ENCODE measurements at regions not wholly inside any gene's neighbourhood (a gene's known extent, or its start where the extent isn't known, plus 50 kb on each side); places are given as distances from the start of the nearest gene placed in this dataset.

DNA sequence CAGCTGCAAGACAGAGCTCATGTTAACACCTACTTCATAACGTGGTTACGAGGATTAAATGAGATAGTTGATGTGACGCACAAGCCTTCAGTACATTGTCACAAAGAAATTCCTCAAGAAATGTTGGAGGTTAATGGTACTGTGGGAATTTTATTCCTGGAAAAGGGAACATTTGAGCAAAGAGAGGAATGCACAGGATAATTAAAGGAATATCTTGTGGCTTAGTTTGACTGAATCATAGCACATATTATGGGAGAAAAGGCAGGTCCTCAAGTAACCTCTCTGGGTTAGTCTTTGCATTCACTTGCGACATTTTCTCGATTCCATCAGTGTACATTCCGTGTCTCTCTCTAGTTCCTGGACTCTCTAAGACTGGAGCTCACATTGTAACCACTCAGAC is 300.2 kb upstream of the DUSP10 start:
- TF ChIP-seq, protein P1, sequence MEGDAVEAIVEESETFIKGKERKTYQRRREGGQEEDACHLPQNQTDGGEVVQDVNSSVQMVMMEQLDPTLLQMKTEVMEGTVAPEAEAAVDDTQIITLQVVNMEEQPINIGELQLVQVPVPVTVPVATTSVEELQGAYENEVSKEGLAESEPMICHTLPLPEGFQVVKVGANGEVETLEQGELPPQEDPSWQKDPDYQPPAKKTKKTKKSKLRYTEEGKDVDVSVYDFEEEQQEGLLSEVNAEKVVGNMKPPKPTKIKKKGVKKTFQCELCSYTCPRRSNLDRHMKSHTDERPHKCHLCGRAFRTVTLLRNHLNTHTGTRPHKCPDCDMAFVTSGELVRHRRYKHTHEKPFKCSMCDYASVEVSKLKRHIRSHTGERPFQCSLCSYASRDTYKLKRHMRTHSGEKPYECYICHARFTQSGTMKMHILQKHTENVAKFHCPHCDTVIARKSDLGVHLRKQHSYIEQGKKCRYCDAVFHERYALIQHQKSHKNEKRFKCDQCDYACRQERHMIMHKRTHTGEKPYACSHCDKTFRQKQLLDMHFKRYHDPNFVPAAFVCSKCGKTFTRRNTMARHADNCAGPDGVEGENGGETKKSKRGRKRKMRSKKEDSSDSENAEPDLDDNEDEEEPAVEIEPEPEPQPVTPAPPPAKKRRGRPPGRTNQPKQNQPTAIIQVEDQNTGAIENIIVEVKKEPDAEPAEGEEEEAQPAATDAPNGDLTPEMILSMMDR (IDR thresholded peaks at IDR 0.05) = no peak
- no peak for TF ChIP-seq POLR2A (IDR thresholded peaks at IDR 0.05)
